A673 (cell line): ENCODE measurements at regions not wholly inside any gene's neighbourhood (a gene's known extent, or its start where the extent isn't known, plus 50 kb on each side); places are given as distances from the start of the nearest gene placed in this dataset.

Experiments used
- BruUV-seq: library from RNA; stranded (reverse); fragments of 400-500 nt; replicated peaks from 2 replicates; lab custom pipeline; 2021; lab: Mats Ljungman, UMichigan
- CTCF ChIA-PET: fragments of 300-600 bp; sonication (Branson Sonifier 250); formaldehyde crosslinking; loops from one replicate; lab custom pipeline; 2022; ENCODE audit warnings: antibody characterized with exemption; lab: Charles Lee
- POLR2A ChIA-PET: fragments of 300-600 bp; sonication (Branson Sonifier 250); formaldehyde crosslinking; loops from one replicate; lab custom pipeline; 2022; ENCODE audit warnings: antibody characterized with exemption; ENCODE audit not compliant: low non-redundant PET; lab: Charles Lee
- DNase-seq: peaks from one replicate; pipeline ENCODE4 v3.0.0-alpha.2; 2015; ENCODE audit warnings: low spot score
- H3K27ac ChIP-seq: fragments of 200-600 bp; sonication (generic); 2 replicates; pipeline ENCODE4 v1.5.1; 2016; ENCODE audit warnings: mixed run types, low read depth, mild to moderate bottlenecking, mixed read lengths, antibody characterized with exemption, low read length; ENCODE audit not compliant: poor library complexity, severe bottlenecking
- H3K27me3 ChIP-seq: fragments of 200-600 bp; sonication (generic); replicated peaks from 2 replicates; pipeline ENCODE4 v1.6.1; 2017; ENCODE audit warnings: mixed run types, low read depth, mild to moderate bottlenecking, mixed read lengths, antibody characterized with exemption, low read length; ENCODE audit not compliant: insufficient read depth, poor library complexity
- H3K36me3 ChIP-seq: fragments of 200-600 bp; sonication (generic); 2 replicates; pipeline ENCODE4 v1.6.1; 2016; ENCODE audit warnings: mixed run types, mild to moderate bottlenecking, mixed read lengths, antibody characterized with exemption, low read length; ENCODE audit not compliant: insufficient read depth, poor library complexity, severe bottlenecking
- H3K4me1 ChIP-seq: fragments of 200-600 bp; sonication (generic); 2 replicates; pipeline ENCODE4 v1.6.1; 2017; ENCODE audit warnings: mixed run types, mild to moderate bottlenecking, mixed read lengths, antibody characterized with exemption, low read length; ENCODE audit not compliant: insufficient read depth, poor library complexity, severe bottlenecking
- H3K4me3 ChIP-seq: fragments of 200-600 bp; sonication (generic); 2 replicates; pipeline ENCODE4 v1.5.1; 2016; ENCODE audit warnings: low read depth, mixed run types, mild to moderate bottlenecking, mixed read lengths, low read length; ENCODE audit not compliant: poor library complexity, severe bottlenecking
- H3K9me3 ChIP-seq: fragments of 200-600 bp; sonication (generic); 2 replicates; pipeline ENCODE4 v1.6.1; 2016; ENCODE audit warnings: mixed run types, low read depth, mild to moderate bottlenecking, mixed read lengths, antibody characterized with exemption, low read length; ENCODE audit not compliant: poor library complexity, severe bottlenecking
- CTCF ChIP-seq: fragments of 300-800, 200-600 bp; sonication (generic); conservative IDR thresholded peaks from 2 replicates; pipeline ENCODE4 v1.5.1; 2017; ENCODE audit warnings: low read depth, mild to moderate bottlenecking, antibody characterized with exemption, low read length, moderate library complexity, mixed read lengths
- EZH2 ChIP-seq: fragments of 200-600 bp; sonication (generic); IDR thresholded peaks from 2 replicates; pipeline ENCODE4 v1.6.1; 2017; ENCODE audit warnings: borderline replicate concordance, low read depth, mild to moderate bottlenecking, mixed read lengths, antibody characterized with exemption, low read length; ENCODE audit not compliant: poor library complexity, severe bottlenecking
- intact Hi-C: fragments of 100-400 bp; cut with micrococcal nuclease; formaldehyde crosslinking; loops from one replicate; pipeline ENCODE4 v1.10.0; 2022; ENCODE audit not compliant: unreplicated experiment

- Histone ChIP-seq H3K9me3 (no peaks in the 10 kb centered on the region), H3K4me3 (no peak overlapping the region), H3K27me3 (no peaks in the 10 kb centered on the region), H3K4me1 (peaks cover 26% of the 10 kb centered on the region), H3K36me3 (no peaks in the 10 kb centered on the region), H3K27ac (peak overlapping the region; percentile 53)
- TF ChIP-seq CTCF (no peak), EZH2 (no peak)
- POLR2A ChIA-PET, result interaction anchor here (0.6 kb wide), 1 partner anchor 54 kb away, joined by 3 read pairs; no protein-coding TSS in a partner anchor
- CTCF ChIA-PET, result no interaction called here
- intact Hi-C loops, result no loop called here
- BruUV-seq, result no TSS peak
- DNase-seq, result peak; percentile 90
Measured at GRCh38 chr6:103769431-103769830, 1090.3 kb downstream of the HACE1 start.

GRCh38 chr6:103750603-103751002 is 1109.1 kb downstream of the HACE1 start:
- no TSS peak for BruUV-seq

GRCh38 chr6:103734016-103734415 is 1125.7 kb downstream of the HACE1 start:
- BruUV-seq, result no TSS peak
- Histone ChIP-seq H3K4me1 (no peaks in the 10 kb centered on the region), H3K9me3 (no peaks in the 10 kb centered on the region), H3K27me3 (no peaks in the 10 kb centered on the region), H3K4me3 (no peak overlapping the region), H3K36me3 (no peaks in the 10 kb centered on the region), H3K27ac (no peak overlapping the region)
- intact Hi-C loops, result no loop called here
- no peak for DNase-seq
- CTCF ChIA-PET, result no interaction called here
- POLR2A ChIA-PET, result no interaction called here
- TF ChIP-seq EZH2 (no peak), CTCF (no peak)

More at GRCh38 chr6:103750603-103751002, 1109.1 kb downstream of the HACE1 start:
- Histone ChIP-seq H3K4me1 (no peaks in the 10 kb centered on the region), H3K9me3 (no peaks in the 10 kb centered on the region), H3K27ac (no peak overlapping the region), H3K4me3 (no peak overlapping the region), H3K27me3 (no peaks in the 10 kb centered on the region), H3K36me3 (no peaks in the 10 kb centered on the region)
- TF ChIP-seq EZH2, result no peak
- ChIA-PET CTCF (no interaction called here), POLR2A (no interaction called here)
- intact Hi-C loops, result no loop called here
- DNase-seq, result no peak

- no peaks in the 10 kb centered on the region for H3K9me3 ChIP-seq
- DNase-seq, result peak; percentile 14
- POLR2A ChIA-PET, result no interaction called here
- CTCF ChIA-PET, result no interaction called here
- BruUV-seq, result no TSS peak
- intact Hi-C loops, result no loop called here
- H3K4me3 ChIP-seq, result no peak overlapping the region
- no peaks in the 10 kb centered on the region for H3K4me1 ChIP-seq
- H3K27me3 ChIP-seq, result no peaks in the 10 kb centered on the region
- H3K36me3 ChIP-seq, result no peaks in the 10 kb centered on the region
- no peak for TF ChIP-seq EZH2
- 0 out of 2 replicates have a peak, but pooled peaks have one; percentile 22 for TF ChIP-seq CTCF
- H3K27ac ChIP-seq, result no peak overlapping the region
Measured at GRCh38 chr6:103729658-103730057, 1130.1 kb downstream of the HACE1 start.
